ENCODE measurements at regions not wholly inside any gene's neighbourhood (a gene's known extent, or its start where the extent isn't known, plus 50 kb on each side); places are given as distances from the start of the nearest gene placed in this dataset.

GRCh38 chr4:182014164-182014563 is 229.0 kb upstream of the TENM3 start:
- no peak for DNase-seq (ENCODE audit: low read depth)

- no peak for DNase-seq (ENCODE audit: low read depth)
These were observed 228.2 kb upstream of the TENM3 start for GRCh38 chr4:182015014-182015413.

GRCh38 chr4:182015893-182016292 is 227.3 kb upstream of the TENM3 start:
- DNase-seq (ENCODE audit: low read depth): no peak

- DNase-seq (ENCODE audit: low read depth): no peak
These were observed 226.2 kb upstream of the TENM3 start for GRCh38 chr4:182017038-182017437.

GRCh38 chr4:182018691-182019090 is 224.5 kb upstream of the TENM3 start:
- no peak for DNase-seq (ENCODE audit: low read depth)

GRCh38 chr4:182019148-182019652 is 224.0 kb upstream of the TENM3 start:
- no peak for DNase-seq (ENCODE audit: low read depth)

GRCh38 chr4:182022909-182023308 is 220.3 kb upstream of the TENM3 start:
- no peak for DNase-seq (ENCODE audit: low read depth)

- DNase-seq (ENCODE audit: low read depth): no peak
These were observed 219.7 kb upstream of the TENM3 start for GRCh38 chr4:182023469-182023868.

- no peak for DNase-seq (ENCODE audit: low read depth)
These were observed 200.3 kb upstream of the TENM3 start for GRCh38 chr4:182042945-182043344.

- DNase-seq (ENCODE audit: low read depth): no peak
These were observed 194.3 kb upstream of the TENM3 start for GRCh38 chr4:182048871-182049270.

GRCh38 chr4:182056866-182057265 is 186.3 kb upstream of the TENM3 start:
- DNase-seq (ENCODE audit: low read depth): no peak

GRCh38 chr4:182062458-182062857 is 180.7 kb upstream of the TENM3 start:
- DNase-seq (ENCODE audit: low read depth): no peak

- no peak for DNase-seq (ENCODE audit: low read depth)
These were observed 180.3 kb upstream of the TENM3 start for GRCh38 chr4:182062936-182063335.

GRCh38 chr4:182063651-182064050 is 179.6 kb upstream of the TENM3 start:
- DNase-seq (ENCODE audit: low read depth): no peak

- no peak for DNase-seq (ENCODE audit: low read depth)
These were observed 177.9 kb upstream of the TENM3 start for GRCh38 chr4:182065255-182065654.

- no peak for DNase-seq (ENCODE audit: low read depth)
These were observed 177.2 kb upstream of the TENM3 start for GRCh38 chr4:182066037-182066436.

- DNase-seq (ENCODE audit: low read depth): no peak
These were observed 175.4 kb upstream of the TENM3 start for GRCh38 chr4:182067828-182068227.

GRCh38 chr4:182068920-182069319 is 174.3 kb upstream of the TENM3 start:
- no peak for DNase-seq (ENCODE audit: low read depth)

- DNase-seq (ENCODE audit: low read depth): no peak
These were observed 169.9 kb upstream of the TENM3 start for GRCh38 chr4:182073278-182073677.

GRCh38 chr4:182074139-182074538 is 169.1 kb upstream of the TENM3 start:
- no peak for DNase-seq (ENCODE audit: low read depth)

- DNase-seq (ENCODE audit: low read depth): no peak
These were observed 168.4 kb upstream of the TENM3 start for GRCh38 chr4:182074810-182075209.

GRCh38 chr4:182082910-182083309 is 160.3 kb upstream of the TENM3 start:
- DNase-seq (ENCODE audit: low read depth): no peak

GRCh38 chr4:182083671-182084410 is 159.4 kb upstream of the TENM3 start:
- DNase-seq (ENCODE audit: low read depth): no peak

GRCh38 chr4:182085051-182085480 is 158.1 kb upstream of the TENM3 start:
- DNase-seq (ENCODE audit: low read depth): no peak

Measured in activated T-helper 1 cell treated with Interleukin-2 at 50 U/mL for 16 hours (primary cell).